Parathyroid adenoma (tissue), 2 donors: ENCODE measurements at regions not wholly inside any gene's neighbourhood (a gene's known extent, or its start where the extent isn't known, plus 50 kb on each side); places are given as distances from the start of the nearest gene placed in this dataset.

Experiments used
- H2AFZ ChIP-seq: fragments of 300-600 bp; sonication (generic); one replicate; pipeline ENCODE4 v1.7.0; 2017; ENCODE audit warnings: antibody characterized with exemption, mild to moderate bottlenecking
- H3K27ac ChIP-seq: fragments of 300-600 bp; sonication (generic); one replicate; pipeline ENCODE4 v1.7.0; 2017
- H3K27me3 ChIP-seq: fragments of 300-600 bp; sonication (generic); one replicate; pipeline ENCODE4 v1.7.0; 2017; ENCODE audit warnings: low read length; ENCODE audit not compliant: control insufficient read depth, insufficient read depth
- H3K36me3 ChIP-seq: fragments of 300-600 bp; sonication (generic); one replicate; pipeline ENCODE4 v1.7.0; 2017; ENCODE audit warnings: low read length; ENCODE audit not compliant: control insufficient read depth, insufficient read depth
- H3K4me1 ChIP-seq: fragments of 300-600 bp; sonication (generic); one replicate; pipeline ENCODE4 v1.7.0; 2017; ENCODE audit warnings: control low read depth
- H3K4me2 ChIP-seq: fragments of 300-600 bp; sonication (generic); one replicate; pipeline ENCODE4 v1.7.0; 2017; ENCODE audit warnings: low read length
- H3K4me3 ChIP-seq: fragments of 300-600 bp; sonication (generic); one replicate; pipeline ENCODE4 v1.7.0; 2017; ENCODE audit warnings: low read depth, low read length
- H3K79me2 ChIP-seq: fragments of 300-600 bp; sonication (generic); one replicate; pipeline ENCODE4 v1.7.0; 2017; ENCODE audit warnings: control low read depth
- H3K9ac ChIP-seq: fragments of 300-600 bp; sonication (generic); one replicate; pipeline ENCODE4 v1.7.0; 2017; ENCODE audit warnings: mild to moderate bottlenecking
- H3K9me3 ChIP-seq: fragments of 300-600 bp; sonication (generic); one replicate; pipeline ENCODE4 v1.7.0; 2017; ENCODE audit warnings: low read length; ENCODE audit not compliant: control insufficient read depth
- CTCF ChIP-seq: fragments of 300-600 bp; sonication (generic); IDR thresholded peaks from one replicate; pipeline ENCODE4 v1.7.0; 2017; ENCODE audit warnings: antibody characterized with exemption, mild to moderate bottlenecking
- donor health status: primary hyperparathyroidism.

- no peak overlapping the region for H2AFZ ChIP-seq
- no peaks in the 10 kb centered on the region for H3K27me3 ChIP-seq
- H3K79me2 ChIP-seq, result no peaks in the 10 kb centered on the region
- no peak overlapping the region for H3K4me3 ChIP-seq
- no peak overlapping the region for H3K4me2 ChIP-seq
- no peaks in the 10 kb centered on the region for H3K36me3 ChIP-seq
- no peak for TF ChIP-seq CTCF
- no peak overlapping the region for H3K27ac ChIP-seq
- H3K9me3 ChIP-seq, result no peaks in the 10 kb centered on the region
- no peaks in the 10 kb centered on the region for H3K4me1 ChIP-seq
- no peak overlapping the region for H3K9ac ChIP-seq
These were observed 265.0 kb upstream of the ZNF608 start for GRCh38 chr5:125011419-125011818.

- Histone ChIP-seq H3K4me3 (no peak overlapping the region), H2AFZ (no peak overlapping the region), H3K4me1 (no peaks in the 10 kb centered on the region), H3K4me2 (no peak overlapping the region), H3K9ac (no peak overlapping the region), H3K27me3 (no peaks in the 10 kb centered on the region), H3K27ac (no peak overlapping the region), H3K36me3 (no peaks in the 10 kb centered on the region), H3K9me3 (no peaks in the 10 kb centered on the region), H3K79me2 (no peaks in the 10 kb centered on the region)
- no peak for TF ChIP-seq CTCF
These were observed 265.5 kb upstream of the ZNF608 start for GRCh38 chr5:125011947-125012346.

- no peak overlapping the region for H3K27ac ChIP-seq
These were observed 266.4 kb upstream of the ZNF608 start for GRCh38 chr5:125012727-125013451.

GRCh38 chr5:125014202-125014601, 267.8 kb upstream of the ZNF608 start:
- H3K4me1 ChIP-seq, result no peaks in the 10 kb centered on the region
- H3K9me3 ChIP-seq, result no peaks in the 10 kb centered on the region
- no peaks in the 10 kb centered on the region for H3K79me2 ChIP-seq
- H3K27me3 ChIP-seq, result no peaks in the 10 kb centered on the region
- H3K4me3 ChIP-seq, result no peak overlapping the region
- H3K27ac ChIP-seq, result no peak overlapping the region
- TF ChIP-seq CTCF, result no peak
- H3K9ac ChIP-seq, result no peak overlapping the region
- no peak overlapping the region for H3K4me2 ChIP-seq
- no peaks in the 10 kb centered on the region for H3K36me3 ChIP-seq
- H2AFZ ChIP-seq, result no peak overlapping the region

More at GRCh38 chr5:125012727-125013451, 266.4 kb upstream of the ZNF608 start:
- Histone ChIP-seq H3K9me3 (no peaks in the 10 kb centered on the region), H3K9ac (no peak overlapping the region), H3K4me3 (no peak overlapping the region), H3K4me2 (no peak overlapping the region), H2AFZ (no peak overlapping the region), H3K27me3 (no peaks in the 10 kb centered on the region), H3K4me1 (no peaks in the 10 kb centered on the region), H3K36me3 (no peaks in the 10 kb centered on the region), H3K79me2 (no peaks in the 10 kb centered on the region)
- no peak for TF ChIP-seq CTCF

GRCh38 chr5:125017796-125018195, 271.4 kb upstream of the ZNF608 start:
- no peak overlapping the region for H3K27ac ChIP-seq
- H3K27me3 ChIP-seq, result no peaks in the 10 kb centered on the region
- no peak overlapping the region for H2AFZ ChIP-seq
- H3K36me3 ChIP-seq, result no peaks in the 10 kb centered on the region
- H3K9me3 ChIP-seq, result no peaks in the 10 kb centered on the region
- no peaks in the 10 kb centered on the region for H3K4me1 ChIP-seq
- H3K79me2 ChIP-seq, result no peaks in the 10 kb centered on the region
- H3K4me3 ChIP-seq, result no peak overlapping the region
- no peak overlapping the region for H3K4me2 ChIP-seq
- no peak overlapping the region for H3K9ac ChIP-seq
- no peak for TF ChIP-seq CTCF
